CD4-positive, alpha-beta T cell (primary cell): ENCODE measurements at regions not wholly inside any gene's neighbourhood (a gene's known extent, or its start where the extent isn't known, plus 50 kb on each side); places are given as distances from the start of the nearest gene placed in this dataset.

ENCODE experiments used
- ATAC-seq: fragments of 200-7000 bp; cut with Tn5 transposase; one replicate; pipeline ENCODE4 v1.10.0; 2022; ENCODE audit warnings: mild to moderate bottlenecking; ENCODE audit not compliant: poor library complexity
- CTCF ChIA-PET: fragments of 350-600 bp; sonication (Branson Sonifier 250); formaldehyde crosslinking; loops from one replicate; lab custom pipeline; 2021; ENCODE audit warnings: antibody characterized with exemption, inconsistent platforms; lab: Charles Lee
- POLR2A ChIA-PET: fragments of 350-600 bp; sonication (Branson Sonifier 250); formaldehyde crosslinking; loops from one replicate; lab custom pipeline; 2021; ENCODE audit warnings: antibody characterized with exemption, inconsistent platforms; lab: Charles Lee
- DNase-seq, 14 experiments: peaks; one replicate each; pipeline ENCODE4 v3.0.0-alpha.2; 2013 to 2020; ENCODE audit warnings: mixed read lengths in 2 of 14
- H3K27ac ChIP-seq, 2 donors: one replicate each; pipeline versions ENCODE4 v1.5.1 to v1.7.0; 2013; ENCODE audit warnings: low read length in 2 of 2, low read depth in 1 of 2, mild to moderate bottlenecking in 1 of 2
- H3K27me3 ChIP-seq, 2 experiments: 1 replicate in 1 of 2; 2 replicates in 1 of 2; pipeline versions ENCODE4 v1.6.1 to v1.7.0; 2013; ENCODE audit warnings: low read length in 2 of 2, control low read depth in 1 of 2, mild to moderate bottlenecking in 1 of 2, moderate library complexity in 1 of 2; ENCODE audit not compliant: insufficient read depth in 2 of 2, control insufficient read depth in 1 of 2
- H3K36me3 ChIP-seq: one replicate; pipeline ENCODE4 v1.6.1; 2013; ENCODE audit warnings: low read length, control low read depth; ENCODE audit not compliant: insufficient read depth
- H3K4me1 ChIP-seq: one replicate; pipeline ENCODE4 v1.6.1; 2013; ENCODE audit warnings: low read length, control low read depth; ENCODE audit not compliant: insufficient read depth
- H3K4me3 ChIP-seq: one replicate; pipeline ENCODE4 v1.5.1; 2013; ENCODE audit warnings: mild to moderate bottlenecking, low read length, moderate library complexity
- H3K9me3 ChIP-seq, 2 experiments: 1 replicate in 1 of 2; 2 replicates in 1 of 2; pipeline versions ENCODE4 v1.6.1 to v1.7.0; 2013; ENCODE audit warnings: low read length in 2 of 2, mild to moderate bottlenecking in 2 of 2, control low read depth in 1 of 2, moderate library complexity in 1 of 2; ENCODE audit not compliant: control insufficient read depth in 1 of 2, insufficient read depth in 1 of 2
- H3K27ac Mint-ChIP-seq: one replicate; pipeline ENCODE4 v1.8.0; 2020; ENCODE audit warnings: mixed read lengths
- H3K27me3 Mint-ChIP-seq: one replicate; pipeline ENCODE4 v1.8.0; 2021; ENCODE audit warnings: mixed read lengths
- H3K36me3 Mint-ChIP-seq: one replicate; pipeline ENCODE4 v1.8.0; 2021; ENCODE audit warnings: low read depth, mixed read lengths
- H3K4me1 Mint-ChIP-seq: one replicate; pipeline ENCODE4 v1.8.0; 2021; ENCODE audit warnings: low read depth, mixed read lengths
- H3K4me3 Mint-ChIP-seq: one replicate; pipeline ENCODE4 v1.8.0; 2020; ENCODE audit warnings: mild to moderate bottlenecking, mixed read lengths
- H3K9me3 Mint-ChIP-seq: one replicate; pipeline ENCODE4 v1.8.0; 2020; ENCODE audit warnings: mixed read lengths
- CTCF ChIP-seq: fragments of 200-600 bp; IDR thresholded peaks from one replicate; pipeline ENCODE4 v1.8.0; 2022; ENCODE audit warnings: antibody characterized with exemption, mild to moderate bottlenecking
- intact Hi-C, 2 experiments: fragments of 100-400 bp; cut with DNase I in 1 of 2; cut with micrococcal nuclease in 1 of 2; formaldehyde crosslinking; loops; one replicate each; pipeline versions ENCODE4 v1.15.1 to v1.9.0; 2023 to 2025; cut with DNase I, micrococcal nuclease

GRCh38 chr6:169981568-169981967 lies 230.1 kb downstream of the ERMARD start:
- no peak for DNase-seq
- no peaks in the 10 kb centered on the region for H3K9me3 ChIP-seq

GRCh38 chr6:169980826-169981450 lies 229.5 kb downstream of the ERMARD start:
- H3K36me3 ChIP-seq = no peaks in the 10 kb centered on the region
- H3K4me3 ChIP-seq = no peak overlapping the region
- no peak overlapping the region for H3K4me3 Mint-ChIP-seq
- no peaks in the 10 kb centered on the region for H3K9me3 Mint-ChIP-seq
- no peak for TF ChIP-seq CTCF
- H3K36me3 Mint-ChIP-seq = no peaks in the 10 kb centered on the region
- H3K9me3 ChIP-seq = no peaks in the 10 kb centered on the region
- CTCF ChIA-PET = no interaction called here
- no peaks in the 10 kb centered on the region for H3K27me3 Mint-ChIP-seq
- POLR2A ChIA-PET = no interaction called here
- H3K4me1 Mint-ChIP-seq = no peaks in the 10 kb centered on the region
- H3K27ac ChIP-seq = no peak overlapping the region
- no peak overlapping the region for H3K27ac Mint-ChIP-seq
- ATAC-seq (no peak), DNase-seq (no peak)
- intact Hi-C loops = no loop called here
- H3K4me1 ChIP-seq = no peaks in the 10 kb centered on the region
- no peaks in the 10 kb centered on the region for H3K27me3 ChIP-seq

More at GRCh38 chr6:169981568-169981967, 230.1 kb downstream of the ERMARD start:
- Mint-ChIP-seq H3K4me3 (no peak overlapping the region), H3K9me3 (no peaks in the 10 kb centered on the region), H3K36me3 (no peaks in the 10 kb centered on the region), H3K27ac (no peak overlapping the region), H3K27me3 (no peaks in the 10 kb centered on the region), H3K4me1 (no peaks in the 10 kb centered on the region)
- Histone ChIP-seq H3K27ac (no peak overlapping the region), H3K27me3 (no peaks in the 10 kb centered on the region), H3K4me3 (no peak overlapping the region), H3K36me3 (no peaks in the 10 kb centered on the region), H3K4me1 (no peaks in the 10 kb centered on the region)
- intact Hi-C loops = no loop called here
- POLR2A ChIA-PET = no interaction called here
- no peak for TF ChIP-seq CTCF
- CTCF ChIA-PET = no interaction called here
- ATAC-seq = no peak

- H3K4me1 ChIP-seq = no peaks in the 10 kb centered on the region
- H3K9me3 ChIP-seq = no peaks in the 10 kb centered on the region
- Mint-ChIP-seq H3K27me3 (no peaks in the 10 kb centered on the region), H3K4me3 (no peak overlapping the region), H3K4me1 (no peaks in the 10 kb centered on the region), H3K36me3 (no peaks in the 10 kb centered on the region), H3K27ac (no peak overlapping the region), H3K9me3 (no peaks in the 10 kb centered on the region)
- H3K4me3 ChIP-seq = no peak overlapping the region
- no peak for ATAC-seq
- no peak overlapping the region for H3K27ac ChIP-seq
- POLR2A ChIA-PET = no interaction called here
- no peak for TF ChIP-seq CTCF
- CTCF ChIA-PET = no interaction called here
- intact Hi-C loops = no loop called here
- DNase-seq = no peak
- H3K36me3 ChIP-seq = no peaks in the 10 kb centered on the region
- H3K27me3 ChIP-seq = no peaks in the 10 kb centered on the region
Observed at GRCh38 chr6:169979873-169980432, 228.5 kb downstream of the ERMARD start.
